SK-N-MC (cell line): ENCODE measurements at regions not wholly inside any gene's neighbourhood (a gene's known extent, or its start where the extent isn't known, plus 50 kb on each side); places are given as distances from the start of the nearest gene placed in this dataset.

Experiments
- EZH2 ChIP-seq: fragments of 200-600 bp; sonication (generic); IDR thresholded peaks from one replicate; pipeline ENCODE4 v1.6.1; 2017; ENCODE audit warnings: antibody characterized with exemption
- POLR2AphosphoS5 ChIP-seq: IDR thresholded peaks from 2 replicates; pipeline ENCODE4 v1.6.1; 2012; ENCODE audit warnings: mild to moderate bottlenecking, low read depth, low read length, borderline replicate concordance

GRCh38 chr6:119845161-119845560 is 495.6 kb upstream of the MAN1A1 start:
- TF ChIP-seq POLR2AphosphoS5 = no peak
- TF ChIP-seq EZH2 = no peak
